Lung (tissue), 11 donors: ENCODE measurements at regions not wholly inside any gene's neighbourhood (a gene's known extent, or its start where the extent isn't known, plus 50 kb on each side); places are given as distances from the start of the nearest gene placed in this dataset.

Source experiments
- ATAC-seq: fragments of 200-7000 bp; cut with Tn5 transposase; one replicate; pipeline ENCODE4 v1.9.1; 2020; ENCODE audit warnings: moderate number of reproducible peaks; ENCODE audit not compliant: insufficient read depth, low FRiP score
- DNase-seq, 3 donors: peaks; one replicate each; pipeline ENCODE4 v3.0.0-alpha.2; 2013 to 2017
- H3K27ac ChIP-seq, 2 donors: one replicate each; pipeline ENCODE4 v1.5.1; 2013; ENCODE audit warnings: mild to moderate bottlenecking in 2 of 2, moderate library complexity in 2 of 2, control low read depth in 1 of 2, inconsistent platforms in 1 of 2, low read depth in 1 of 2, low read length in 1 of 2
- H3K27me3 ChIP-seq, 3 donors: one replicate each; pipeline ENCODE4 v1.5.1; 2013; ENCODE audit warnings: low read length in 2 of 3; ENCODE audit not compliant: control insufficient read depth in 3 of 3, insufficient read depth in 3 of 3
- H3K36me3 ChIP-seq, 4 donors: one replicate each; pipeline ENCODE4 v1.5.1; 2013; ENCODE audit warnings: low read length in 4 of 4, mild to moderate bottlenecking in 1 of 4, moderate library complexity in 1 of 4; ENCODE audit not compliant: control insufficient read depth in 4 of 4, insufficient read depth in 4 of 4
- H3K4me1 ChIP-seq, 5 donors: one replicate each; pipeline ENCODE4 v1.5.1; 2013; ENCODE audit warnings: low read length in 5 of 5, mild to moderate bottlenecking in 2 of 5, moderate library complexity in 1 of 5; ENCODE audit not compliant: control insufficient read depth in 5 of 5, insufficient read depth in 5 of 5
- H3K4me3 ChIP-seq: one replicate; pipeline ENCODE4 v1.5.1; 2013; ENCODE audit warnings: mild to moderate bottlenecking, control low read depth, moderate library complexity
- H3K9ac ChIP-seq, 2 donors: one replicate each; pipeline ENCODE4 v1.5.1; 2013; ENCODE audit warnings: low read length in 2 of 2, control low read depth in 1 of 2; ENCODE audit not compliant: insufficient read depth in 1 of 2
- H3K9me3 ChIP-seq, 4 donors: one replicate each; pipeline ENCODE4 v1.5.1; 2013; ENCODE audit warnings: low read length in 3 of 4, mild to moderate bottlenecking in 1 of 4, moderate library complexity in 1 of 4; ENCODE audit not compliant: control insufficient read depth in 4 of 4, insufficient read depth in 3 of 4
- WGBS, 2 donors: extraction: QIAGEN DNeasy Blood & Tissue Kit; methylation state at CpG; one replicate each; pipeline ENCODE4 v1.1.7; 2013; 5-methylcytosine and 5-hydroxymethylcytosine counted together
- TF ChIP-seq, protein P1 (sequence below): IDR thresholded peaks from 2 replicates; pipeline ENCODE4 v1.5.1; 2012; ENCODE audit warnings: mild to moderate bottlenecking; ENCODE audit errors: control extremely low read depth, extremely low read depth
- donor health status: control.
- donor health status: control.
- donor health status: Bipolar disorder and iron deficiency.
- donor health status: healthy.
- donor health status: DM: yes; HTN: yes; CAD: no.

DNA sequence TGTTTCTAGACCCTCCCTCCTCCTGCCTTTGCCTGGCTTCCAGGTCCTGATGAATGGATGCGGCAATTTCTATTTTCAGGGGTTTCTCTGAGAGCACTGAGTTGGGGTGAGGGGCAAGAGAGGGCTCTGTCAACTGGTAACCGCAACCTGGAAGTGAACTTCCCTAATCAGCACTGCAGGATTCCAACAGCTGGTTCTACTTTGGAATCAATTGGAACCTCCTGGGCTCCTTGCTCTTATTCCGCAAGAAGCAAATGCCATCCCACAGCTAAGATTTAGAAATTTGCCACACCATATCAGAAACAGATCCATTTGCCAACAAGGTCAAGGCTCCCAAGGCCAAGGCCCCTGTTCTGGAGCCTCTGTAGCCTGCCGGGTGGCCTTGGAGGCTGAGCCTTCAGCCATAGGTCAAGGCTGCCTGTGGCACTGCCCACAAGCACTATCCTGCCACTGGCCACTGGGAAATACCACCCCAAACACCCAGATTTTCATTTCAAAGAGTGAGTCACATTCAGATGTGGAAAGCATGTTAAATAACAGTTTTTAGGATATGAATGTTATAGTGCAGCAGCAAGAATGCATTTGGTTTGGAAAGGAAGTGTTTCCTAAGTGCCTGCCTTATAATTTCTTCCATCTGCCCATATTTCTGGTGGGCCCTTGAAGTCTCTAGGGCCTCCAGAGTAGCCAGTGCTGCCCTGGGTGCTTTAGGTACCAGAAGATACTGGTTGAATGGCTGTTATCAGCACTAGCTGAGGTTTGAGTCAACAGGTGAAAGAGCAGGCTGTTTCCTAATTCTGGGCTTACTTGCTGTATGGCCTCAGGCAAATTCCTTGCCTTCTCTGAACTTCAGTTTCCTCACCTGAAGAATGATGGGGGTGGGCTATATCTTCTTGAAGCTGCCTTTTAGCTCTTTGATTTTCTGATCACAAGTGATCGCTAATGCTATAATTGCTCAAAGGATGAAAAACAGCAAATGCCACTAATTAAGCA lies 56.3 kb upstream of the JUN start:
- Histone ChIP-seq H3K9ac (no peak overlapping the region), H3K36me3 (no peaks in the 10 kb centered on the region), H3K27me3 (no peaks in the 10 kb centered on the region), H3K27ac (no peak overlapping the region), H3K4me1 (peaks cover 0 to 3% (median 0%) of the 10 kb centered on the region in 5 donors), H3K4me3 (no peak overlapping the region), H3K9me3 (no peaks in the 10 kb centered on the region)
- 88 to 95% methylated on average over 5 of the region's 5 CpGs for WGBS, 2 donors
- DNase-seq (no peak), ATAC-seq (no peak)
- TF ChIP-seq, protein P1, sequence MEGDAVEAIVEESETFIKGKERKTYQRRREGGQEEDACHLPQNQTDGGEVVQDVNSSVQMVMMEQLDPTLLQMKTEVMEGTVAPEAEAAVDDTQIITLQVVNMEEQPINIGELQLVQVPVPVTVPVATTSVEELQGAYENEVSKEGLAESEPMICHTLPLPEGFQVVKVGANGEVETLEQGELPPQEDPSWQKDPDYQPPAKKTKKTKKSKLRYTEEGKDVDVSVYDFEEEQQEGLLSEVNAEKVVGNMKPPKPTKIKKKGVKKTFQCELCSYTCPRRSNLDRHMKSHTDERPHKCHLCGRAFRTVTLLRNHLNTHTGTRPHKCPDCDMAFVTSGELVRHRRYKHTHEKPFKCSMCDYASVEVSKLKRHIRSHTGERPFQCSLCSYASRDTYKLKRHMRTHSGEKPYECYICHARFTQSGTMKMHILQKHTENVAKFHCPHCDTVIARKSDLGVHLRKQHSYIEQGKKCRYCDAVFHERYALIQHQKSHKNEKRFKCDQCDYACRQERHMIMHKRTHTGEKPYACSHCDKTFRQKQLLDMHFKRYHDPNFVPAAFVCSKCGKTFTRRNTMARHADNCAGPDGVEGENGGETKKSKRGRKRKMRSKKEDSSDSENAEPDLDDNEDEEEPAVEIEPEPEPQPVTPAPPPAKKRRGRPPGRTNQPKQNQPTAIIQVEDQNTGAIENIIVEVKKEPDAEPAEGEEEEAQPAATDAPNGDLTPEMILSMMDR = no peak

DNA sequence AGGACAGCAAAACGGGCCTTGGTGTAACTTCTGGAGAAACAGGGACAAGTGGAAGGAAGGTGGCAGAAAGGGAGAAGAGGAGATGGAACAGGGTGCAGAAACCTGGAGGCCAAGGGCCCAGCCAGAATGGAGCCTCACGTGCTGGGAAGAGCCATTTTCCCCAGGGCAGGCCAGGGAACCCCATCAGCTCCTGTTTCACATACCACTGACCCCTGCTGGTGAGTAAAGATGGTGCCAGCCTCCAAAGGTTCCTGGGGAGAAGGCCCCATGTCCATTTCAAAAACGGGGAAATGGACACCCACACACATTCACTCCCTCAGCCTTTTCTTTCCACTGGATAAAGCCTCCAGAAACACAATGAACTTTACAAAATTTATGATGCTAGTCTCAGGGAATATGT lies 57.6 kb upstream of the JUN start:
- TF ChIP-seq, protein P1 = no peak
- H3K9ac ChIP-seq = no peak overlapping the region
- 80 to 89% methylated on average over 3 of the region's 3 CpGs for WGBS, 2 donors
- DNase-seq (no peak), ATAC-seq (no peak)
- no peak overlapping the region for H3K4me3 ChIP-seq
- no peaks in the 10 kb centered on the region for H3K36me3 ChIP-seq
- H3K4me1 ChIP-seq = no peaks in the 10 kb centered on the region
- H3K27me3 ChIP-seq = no peaks in the 10 kb centered on the region
- H3K27ac ChIP-seq = no peak overlapping the region
- H3K9me3 ChIP-seq = no peaks in the 10 kb centered on the region

DNA sequence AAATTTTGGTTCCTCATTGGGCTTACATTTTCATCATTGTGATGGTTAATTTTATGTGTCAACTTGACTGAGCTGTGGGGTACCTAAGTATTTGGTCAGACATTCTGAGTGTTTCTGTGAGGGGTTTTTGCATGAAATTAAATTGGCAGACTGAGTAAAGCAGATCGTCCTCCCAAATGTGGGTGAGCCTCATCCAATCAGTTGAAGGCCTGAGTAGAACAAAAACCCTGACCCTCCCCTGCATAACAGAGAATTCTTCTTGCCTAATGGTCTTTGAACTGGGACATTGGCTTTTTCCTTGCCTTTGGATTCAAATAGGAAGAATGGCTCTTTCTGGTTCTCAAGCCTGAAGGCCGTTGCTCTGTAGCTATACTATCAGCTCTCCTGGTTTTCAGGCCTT lies 59.1 kb upstream of the JUN start:
- ATAC-seq (no peak), DNase-seq (no peak)
- H3K4me3 ChIP-seq = no peak overlapping the region
- no peaks in the 10 kb centered on the region for H3K27me3 ChIP-seq
- TF ChIP-seq, protein P1 = no peak
- 98 to 100% methylated on average over 2 of the region's 2 CpGs for WGBS, 2 donors
- H3K27ac ChIP-seq = no peak overlapping the region
- H3K4me1 ChIP-seq = no peaks in the 10 kb centered on the region
- no peak overlapping the region for H3K9ac ChIP-seq
- no peaks in the 10 kb centered on the region for H3K9me3 ChIP-seq
- H3K36me3 ChIP-seq = no peaks in the 10 kb centered on the region
